ENCODE measurements at regions not wholly inside any gene's neighbourhood (a gene's known extent, or its start where the extent isn't known, plus 50 kb on each side); places are given as distances from the start of the nearest gene placed in this dataset.

- no peak for TF ChIP-seq CTCF (IDR thresholded peaks at IDR 0.05)
- no peak for TF ChIP-seq POLR2A (IDR thresholded peaks at IDR 0.05)
These were observed 152.9 kb upstream of the FOXN2 start for GRCh38 chr2:48161628-48162027.

All from prostate gland (tissue), 2 donors.